Ishikawa (cell line): ENCODE measurements at regions not wholly inside any gene's neighbourhood (a gene's known extent, or its start where the extent isn't known, plus 50 kb on each side); places are given as distances from the start of the nearest gene placed in this dataset.

Source experiments
- TAF1 ChIP-seq: IDR thresholded peaks from 2 replicates; pipeline ENCODE4 v1.6.1; 2012; ENCODE audit warnings: low read depth, mild to moderate bottlenecking
- ZBTB7A ChIP-seq: IDR thresholded peaks from 2 replicates; pipeline ENCODE4 v1.6.1; 2012; ENCODE audit warnings: low read depth

- no peak for TF ChIP-seq TAF1
- TF ChIP-seq ZBTB7A: no peak
These were observed 85.7 kb upstream of the LMO3 start for GRCh38 chr12:16691624-16692023.
